ENCODE measurements at regions not wholly inside any gene's neighbourhood (a gene's known extent, or its start where the extent isn't known, plus 50 kb on each side); places are given as distances from the start of the nearest gene placed in this dataset.

- ATAC-seq (no peak), DNase-seq (no peak)
- Histone ChIP-seq H4K20me1 (ENCODE audit: low read length) (no peaks in the 10 kb centered on the region), H3K4me2 (ENCODE audit: low read length) (no peak overlapping the region), H3K9ac (ENCODE audit: low read length) (no peak overlapping the region), H3K4me1 (ENCODE audit: insufficient read depth, low read length) (no peaks in the 10 kb centered on the region), H3K79me2 (ENCODE audit: low read length) (no peaks in the 10 kb centered on the region), H3F3A (ENCODE audit: low read length, unreplicated experiment) (no peaks in the 10 kb centered on the region), H3K36me3 (ENCODE audit: low read depth, low read length) (no peaks in the 10 kb centered on the region), H3K27ac (ENCODE audit: low read length) (no peak overlapping the region), H3K4me3 (ENCODE audit: low read length) (no peak overlapping the region), H3K9me2 (replicated peaks; ENCODE audit: low read length) (no peaks in the 10 kb centered on the region), H3K27me3 (ENCODE audit: low read length) (no peaks in the 10 kb centered on the region), H2AFZ (ENCODE audit: low read length) (no peak overlapping the region), H3K9me3 (ENCODE audit: low read length) (no peaks in the 10 kb centered on the region)
- CTCF ChIA-PET: no interaction called here
- intact Hi-C loops (cut with micrococcal nuclease): no loop called here
- TF ChIP-seq EZH2phosphoT487 (IDR thresholded peaks at IDR 0.05; ENCODE audit: borderline replicate concordance, low read length): no peak
- no peak for TF ChIP-seq EZH2 (IDR thresholded peaks at IDR 0.05; ENCODE audit: low read length, unreplicated experiment)
- TF ChIP-seq, protein P1, sequence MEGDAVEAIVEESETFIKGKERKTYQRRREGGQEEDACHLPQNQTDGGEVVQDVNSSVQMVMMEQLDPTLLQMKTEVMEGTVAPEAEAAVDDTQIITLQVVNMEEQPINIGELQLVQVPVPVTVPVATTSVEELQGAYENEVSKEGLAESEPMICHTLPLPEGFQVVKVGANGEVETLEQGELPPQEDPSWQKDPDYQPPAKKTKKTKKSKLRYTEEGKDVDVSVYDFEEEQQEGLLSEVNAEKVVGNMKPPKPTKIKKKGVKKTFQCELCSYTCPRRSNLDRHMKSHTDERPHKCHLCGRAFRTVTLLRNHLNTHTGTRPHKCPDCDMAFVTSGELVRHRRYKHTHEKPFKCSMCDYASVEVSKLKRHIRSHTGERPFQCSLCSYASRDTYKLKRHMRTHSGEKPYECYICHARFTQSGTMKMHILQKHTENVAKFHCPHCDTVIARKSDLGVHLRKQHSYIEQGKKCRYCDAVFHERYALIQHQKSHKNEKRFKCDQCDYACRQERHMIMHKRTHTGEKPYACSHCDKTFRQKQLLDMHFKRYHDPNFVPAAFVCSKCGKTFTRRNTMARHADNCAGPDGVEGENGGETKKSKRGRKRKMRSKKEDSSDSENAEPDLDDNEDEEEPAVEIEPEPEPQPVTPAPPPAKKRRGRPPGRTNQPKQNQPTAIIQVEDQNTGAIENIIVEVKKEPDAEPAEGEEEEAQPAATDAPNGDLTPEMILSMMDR (conservative IDR thresholded peaks at IDR 0.05; ENCODE audit: low read depth, low read length): no peak
- BruUV-seq (replicated peaks): no TSS peak
- POLR2A ChIA-PET (ENCODE audit: unreplicated experiment): no interaction called here
These were observed 1688.4 kb downstream of the TP53TG3F start for GRCh38 chr16:35147556-35148504.

DNA sequence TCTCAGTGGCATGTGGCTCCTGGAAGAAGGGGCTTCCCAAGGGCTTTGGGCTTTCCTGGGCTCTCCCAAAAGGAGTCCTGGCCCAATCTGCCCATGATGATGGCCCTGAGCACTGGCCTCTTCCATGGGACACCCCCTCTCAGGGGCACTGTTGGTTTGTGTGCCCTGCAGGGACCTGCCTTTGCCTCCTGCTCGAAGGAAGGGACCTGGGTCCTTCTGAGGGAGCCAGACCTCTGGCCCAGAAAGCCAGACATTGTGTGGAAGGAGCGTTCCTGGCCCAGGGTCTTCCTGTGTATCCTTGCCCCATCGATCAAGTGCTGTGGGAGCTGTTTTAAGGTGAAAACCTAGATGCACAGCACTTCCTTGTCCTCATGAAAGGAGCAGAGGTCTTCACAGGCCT, 1689.3 kb downstream of the TP53TG3F start:
- intact Hi-C loops (cut with micrococcal nuclease): no loop called here
- POLR2A ChIA-PET (ENCODE audit: unreplicated experiment): no interaction called here
- no TSS peak for BruUV-seq (replicated peaks)

More for the DNA sequence above, 1689.3 kb downstream of the TP53TG3F start:
- TF ChIP-seq, protein P1 (conservative IDR thresholded peaks at IDR 0.05; ENCODE audit: low read depth, low read length): no peak
- TF ChIP-seq EZH2phosphoT487 (IDR thresholded peaks at IDR 0.05; ENCODE audit: borderline replicate concordance, low read length) (no peak), EZH2 (IDR thresholded peaks at IDR 0.05; ENCODE audit: low read length, unreplicated experiment) (no peak)
- Histone ChIP-seq H2AFZ (ENCODE audit: low read length) (no peak overlapping the region), H3K4me3 (ENCODE audit: low read length) (no peak overlapping the region), H3K9ac (ENCODE audit: low read length) (no peak overlapping the region), H3K4me2 (ENCODE audit: low read length) (no peak overlapping the region), H3K36me3 (ENCODE audit: low read depth, low read length) (no peaks in the 10 kb centered on the region), H3K79me2 (ENCODE audit: low read length) (no peaks in the 10 kb centered on the region), H3K4me1 (ENCODE audit: insufficient read depth, low read length) (no peaks in the 10 kb centered on the region), H3K9me2 (replicated peaks; ENCODE audit: low read length) (no peaks in the 10 kb centered on the region), H3K27ac (ENCODE audit: low read length) (no peak overlapping the region), H3K9me3 (ENCODE audit: low read length) (no peaks in the 10 kb centered on the region), H3K27me3 (ENCODE audit: low read length) (no peaks in the 10 kb centered on the region), H4K20me1 (ENCODE audit: low read length) (no peaks in the 10 kb centered on the region), H3F3A (ENCODE audit: low read length, unreplicated experiment) (no peaks in the 10 kb centered on the region)
- DNase-seq (no peak), ATAC-seq (no peak)
- CTCF ChIA-PET: no interaction called here

All from PC-3 (cell line).